ENCODE measurements at regions not wholly inside any gene's neighbourhood (a gene's known extent, or its start where the extent isn't known, plus 50 kb on each side); places are given as distances from the start of the nearest gene placed in this dataset.

DNA sequence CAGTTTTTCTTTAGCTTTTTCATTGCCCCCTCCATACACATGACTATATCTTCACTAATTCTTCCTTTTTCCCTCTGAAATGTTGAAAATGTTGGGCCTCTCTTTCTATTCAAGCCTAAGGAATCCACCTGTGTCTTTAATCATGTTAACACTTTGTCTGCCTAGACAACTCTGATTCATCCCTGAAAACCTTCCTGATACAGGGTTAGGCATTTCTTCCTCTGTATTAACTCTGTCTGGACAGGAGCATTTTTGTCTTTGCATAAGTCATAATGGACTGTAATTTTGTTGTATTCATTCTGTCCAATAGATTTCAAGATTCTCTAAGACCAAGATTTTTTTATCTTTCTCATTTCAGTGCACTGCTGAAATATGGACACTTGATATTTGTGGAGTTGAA is 297.3 kb downstream of the IKZF2 start:
- no peak for DNase-seq (ENCODE audit: low spot score)
- Histone ChIP-seq H3K4me2 (ENCODE audit: low read length) (no peak overlapping the region), H3K4me3 (ENCODE audit: low read depth, low read length, poor library complexity, severe bottlenecking) (no peak overlapping the region), H3K9me3 (ENCODE audit: low read length) (no peaks in the 10 kb centered on the region), H3K79me2 (ENCODE audit: insufficient read depth, low read depth, low read length) (no peaks in the 10 kb centered on the region), H3K4me1 (ENCODE audit: insufficient read depth, low read length, poor library complexity, severe bottlenecking) (no peaks in the 10 kb centered on the region), H3K36me3 (ENCODE audit: insufficient read depth, low read length) (no peaks in the 10 kb centered on the region), H3K27ac (ENCODE audit: low read depth, low read length, poor library complexity, severe bottlenecking) (no peak overlapping the region), H3K9me2 (ENCODE audit: insufficient read depth, low read length) (no peaks in the 10 kb centered on the region), H4K20me1 (ENCODE audit: insufficient read depth, low read length) (no peaks in the 10 kb centered on the region), H2AFZ (ENCODE audit: low read length) (no peak overlapping the region)
- POLR2A ChIA-PET, result interaction anchor here (0.8 kb wide), 1 partner anchor 9 kb away, joined by 3 read pairs; no protein-coding TSS in a partner anchor
- no TSS peak for BruUV-seq (replicated peaks)
- CTCF ChIA-PET (ENCODE audit: unreplicated experiment), result interaction anchor here (0.6 kb wide), 1 partner anchor 11 kb away, joined by 3 read pairs; no protein-coding TSS in a partner anchor
- TF ChIP-seq, protein P1, sequence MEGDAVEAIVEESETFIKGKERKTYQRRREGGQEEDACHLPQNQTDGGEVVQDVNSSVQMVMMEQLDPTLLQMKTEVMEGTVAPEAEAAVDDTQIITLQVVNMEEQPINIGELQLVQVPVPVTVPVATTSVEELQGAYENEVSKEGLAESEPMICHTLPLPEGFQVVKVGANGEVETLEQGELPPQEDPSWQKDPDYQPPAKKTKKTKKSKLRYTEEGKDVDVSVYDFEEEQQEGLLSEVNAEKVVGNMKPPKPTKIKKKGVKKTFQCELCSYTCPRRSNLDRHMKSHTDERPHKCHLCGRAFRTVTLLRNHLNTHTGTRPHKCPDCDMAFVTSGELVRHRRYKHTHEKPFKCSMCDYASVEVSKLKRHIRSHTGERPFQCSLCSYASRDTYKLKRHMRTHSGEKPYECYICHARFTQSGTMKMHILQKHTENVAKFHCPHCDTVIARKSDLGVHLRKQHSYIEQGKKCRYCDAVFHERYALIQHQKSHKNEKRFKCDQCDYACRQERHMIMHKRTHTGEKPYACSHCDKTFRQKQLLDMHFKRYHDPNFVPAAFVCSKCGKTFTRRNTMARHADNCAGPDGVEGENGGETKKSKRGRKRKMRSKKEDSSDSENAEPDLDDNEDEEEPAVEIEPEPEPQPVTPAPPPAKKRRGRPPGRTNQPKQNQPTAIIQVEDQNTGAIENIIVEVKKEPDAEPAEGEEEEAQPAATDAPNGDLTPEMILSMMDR (conservative IDR thresholded peaks at IDR 0.05; ENCODE audit: low read length), result no peak
- TF ChIP-seq EZH2phosphoT487 (IDR thresholded peaks at IDR 0.05; ENCODE audit: borderline replicate concordance, low read depth, low read length), result no peak
- intact Hi-C loops (cut with micrococcal nuclease; ENCODE audit: unreplicated experiment), result no loop called here

DNA sequence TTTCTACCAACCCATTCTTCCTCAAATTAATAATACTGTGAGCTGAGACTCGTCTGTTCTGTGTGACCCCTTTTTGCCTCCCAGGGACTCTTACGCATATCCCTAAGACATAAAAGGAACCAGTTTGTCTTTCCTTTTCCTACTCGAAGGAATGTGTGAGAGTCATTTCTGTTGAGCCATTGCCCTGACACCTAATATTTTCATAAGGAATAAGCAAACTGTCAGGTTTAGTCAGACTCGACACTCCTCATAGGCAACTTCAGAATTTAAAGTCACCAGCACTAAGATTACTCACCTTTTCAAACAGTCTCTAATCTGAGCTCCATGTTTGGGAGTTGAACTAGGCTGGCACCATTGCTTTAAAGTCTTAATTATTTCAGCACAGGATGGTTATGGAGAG is 305.5 kb downstream of the IKZF2 start:
- no TSS peak for BruUV-seq (replicated peaks)
- Histone ChIP-seq H3K36me3 (ENCODE audit: insufficient read depth, low read length) (no peaks in the 10 kb centered on the region), H3K4me3 (ENCODE audit: low read depth, low read length, poor library complexity, severe bottlenecking) (no peak overlapping the region), H4K20me1 (ENCODE audit: insufficient read depth, low read length) (no peaks in the 10 kb centered on the region), H3K9me2 (ENCODE audit: insufficient read depth, low read length) (no peaks in the 10 kb centered on the region), H3K9me3 (ENCODE audit: low read length) (no peaks in the 10 kb centered on the region), H3K4me1 (ENCODE audit: insufficient read depth, low read length, poor library complexity, severe bottlenecking) (no peaks in the 10 kb centered on the region), H3K27ac (ENCODE audit: low read depth, low read length, poor library complexity, severe bottlenecking) (no peak overlapping the region), H3K79me2 (ENCODE audit: insufficient read depth, low read depth, low read length) (no peaks in the 10 kb centered on the region), H2AFZ (ENCODE audit: low read length) (no peak overlapping the region), H3K4me2 (ENCODE audit: low read length) (no peak overlapping the region)
- ChIA-PET POLR2A (interaction anchor here (0.6 to 1.0 kb wide), 2 partner anchors 8 to 97 kb away, joined by 3 read pairs; no protein-coding TSS in a partner anchor), CTCF (ENCODE audit: unreplicated experiment) (no interaction called here)
- intact Hi-C loops (cut with micrococcal nuclease; ENCODE audit: unreplicated experiment), result no loop called here
- no peak for DNase-seq (ENCODE audit: low spot score)
- no peak for TF ChIP-seq EZH2phosphoT487 (IDR thresholded peaks at IDR 0.05; ENCODE audit: borderline replicate concordance, low read depth, low read length)
- TF ChIP-seq, protein P1 (conservative IDR thresholded peaks at IDR 0.05; ENCODE audit: low read length), result no peak

DNA sequence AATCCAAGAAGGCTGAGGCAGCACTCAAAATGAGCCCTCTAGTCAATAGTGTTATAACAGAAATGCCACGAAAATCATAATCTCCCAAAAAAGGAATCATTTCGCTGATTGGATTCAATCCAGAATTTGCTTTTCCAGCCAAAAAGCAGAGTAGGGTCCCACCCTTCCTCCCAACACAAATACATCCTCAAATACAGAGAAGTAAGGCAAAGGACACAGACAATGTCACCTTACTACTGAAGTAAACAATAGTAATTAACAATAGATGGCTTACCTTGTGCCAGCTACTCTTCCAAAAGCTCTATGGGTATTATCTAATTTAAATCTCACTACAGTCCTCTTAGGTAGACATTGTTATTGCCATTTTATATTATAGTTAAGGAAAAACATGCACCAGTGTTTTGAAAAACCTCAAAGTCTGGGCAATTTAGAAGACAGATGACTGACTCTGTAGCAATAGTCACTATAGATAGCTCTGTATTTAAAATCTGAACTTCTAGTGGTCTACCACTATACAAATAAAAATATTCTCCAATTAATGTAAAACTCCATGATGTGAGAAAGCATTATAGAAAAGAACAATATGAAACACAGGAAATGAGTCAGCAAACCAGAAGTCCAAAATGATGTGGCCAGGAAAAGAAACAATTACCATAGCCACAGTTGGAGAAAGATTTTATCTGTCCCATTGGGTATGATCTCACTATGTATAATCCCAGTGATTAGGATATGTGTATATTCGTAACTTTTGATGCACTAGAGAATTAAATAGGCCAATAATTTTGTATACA is 305.0 kb upstream of the ERBB4 start:
- intact Hi-C loops (cut with micrococcal nuclease; ENCODE audit: unreplicated experiment), result no loop called here
- BruUV-seq (replicated peaks), result no TSS peak
- POLR2A ChIA-PET, result interaction anchor here (0.6 to 1.2 kb wide), 3 partner anchors 104 to 1966 kb away, joined by 3 read pairs; partner anchors contain the start of gene BARD1
- no peaks in the 10 kb centered on the region for H3K9me3 ChIP-seq (ENCODE audit: low read length)
- CTCF ChIA-PET (ENCODE audit: unreplicated experiment), result interaction anchor here (0.8 kb wide), 1 partner anchor 11 kb away, joined by 3 read pairs; no protein-coding TSS in a partner anchor
- no peaks in the 10 kb centered on the region for H3K4me1 ChIP-seq (ENCODE audit: insufficient read depth, low read length, poor library complexity, severe bottlenecking)
- no peaks in the 10 kb centered on the region for H3K36me3 ChIP-seq (ENCODE audit: insufficient read depth, low read length)
- no peak overlapping the region for H3K4me2 ChIP-seq (ENCODE audit: low read length)
- H3K79me2 ChIP-seq (ENCODE audit: insufficient read depth, low read depth, low read length), result no peaks in the 10 kb centered on the region
- no peak overlapping the region for H3K4me3 ChIP-seq (ENCODE audit: low read depth, low read length, poor library complexity, severe bottlenecking)
- no peak overlapping the region for H3K27ac ChIP-seq (ENCODE audit: low read depth, low read length, poor library complexity, severe bottlenecking)
- no peaks in the 10 kb centered on the region for H4K20me1 ChIP-seq (ENCODE audit: insufficient read depth, low read length)
- no peaks in the 10 kb centered on the region for H3K9me2 ChIP-seq (ENCODE audit: insufficient read depth, low read length)
- H2AFZ ChIP-seq (ENCODE audit: low read length), result no peak overlapping the region
- no peak for TF ChIP-seq EZH2phosphoT487 (IDR thresholded peaks at IDR 0.05; ENCODE audit: borderline replicate concordance, low read depth, low read length)
- TF ChIP-seq, protein P1 (conservative IDR thresholded peaks at IDR 0.05; ENCODE audit: low read length), result no peak
- no peak for DNase-seq (ENCODE audit: low spot score)
